Fibroblast of mammary gland (primary cell): ENCODE measurements at regions not wholly inside any gene's neighbourhood (a gene's known extent, or its start where the extent isn't known, plus 50 kb on each side); places are given as distances from the start of the nearest gene placed in this dataset.

Experiments used
- DNase-seq: peaks from one replicate; pipeline ENCODE4 v3.0.0-alpha.2; 2010; ENCODE audit warnings: low read depth
- H3K4me3 ChIP-seq: 2 replicates; pipeline ENCODE4 v1.5.1; 2011; ENCODE audit warnings: low read depth, mild to moderate bottlenecking, low read length, moderate library complexity; ENCODE audit not compliant: control insufficient read depth
- TF ChIP-seq, protein P1 (sequence below): conservative IDR thresholded peaks from 2 replicates; pipeline ENCODE4 v1.5.1; 2011; ENCODE audit warnings: low read depth, low read length, inconsistent platforms; ENCODE audit not compliant: control insufficient read depth, insufficient read depth

DNA sequence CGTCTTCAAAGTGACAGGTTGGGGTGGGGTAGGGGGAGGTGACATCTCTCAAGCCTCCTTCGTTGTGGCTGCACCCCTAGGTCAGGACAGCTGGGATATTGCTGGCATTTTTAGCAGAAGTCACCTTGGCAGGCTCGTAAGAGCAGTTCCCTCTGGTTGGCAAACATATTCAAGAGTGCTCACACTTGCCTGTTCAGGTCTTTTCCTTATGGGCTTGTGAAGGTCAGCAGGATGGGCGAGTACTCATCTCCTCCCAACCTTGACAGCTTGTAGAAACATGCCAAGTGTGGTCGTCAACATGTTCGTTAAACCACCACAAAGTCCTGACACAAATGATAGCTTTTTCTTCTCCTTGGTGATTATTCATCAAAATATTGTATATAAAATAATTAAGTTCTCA lies 113.6 kb downstream of the HDGFL1 start:
- DNase-seq, result no peak
- H3K4me3 ChIP-seq, result no peak overlapping the region
- TF ChIP-seq, protein P1, sequence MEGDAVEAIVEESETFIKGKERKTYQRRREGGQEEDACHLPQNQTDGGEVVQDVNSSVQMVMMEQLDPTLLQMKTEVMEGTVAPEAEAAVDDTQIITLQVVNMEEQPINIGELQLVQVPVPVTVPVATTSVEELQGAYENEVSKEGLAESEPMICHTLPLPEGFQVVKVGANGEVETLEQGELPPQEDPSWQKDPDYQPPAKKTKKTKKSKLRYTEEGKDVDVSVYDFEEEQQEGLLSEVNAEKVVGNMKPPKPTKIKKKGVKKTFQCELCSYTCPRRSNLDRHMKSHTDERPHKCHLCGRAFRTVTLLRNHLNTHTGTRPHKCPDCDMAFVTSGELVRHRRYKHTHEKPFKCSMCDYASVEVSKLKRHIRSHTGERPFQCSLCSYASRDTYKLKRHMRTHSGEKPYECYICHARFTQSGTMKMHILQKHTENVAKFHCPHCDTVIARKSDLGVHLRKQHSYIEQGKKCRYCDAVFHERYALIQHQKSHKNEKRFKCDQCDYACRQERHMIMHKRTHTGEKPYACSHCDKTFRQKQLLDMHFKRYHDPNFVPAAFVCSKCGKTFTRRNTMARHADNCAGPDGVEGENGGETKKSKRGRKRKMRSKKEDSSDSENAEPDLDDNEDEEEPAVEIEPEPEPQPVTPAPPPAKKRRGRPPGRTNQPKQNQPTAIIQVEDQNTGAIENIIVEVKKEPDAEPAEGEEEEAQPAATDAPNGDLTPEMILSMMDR, result no peak

- TF ChIP-seq, protein P1, result no peak
- H3K4me3 ChIP-seq, result no peak overlapping the region
Measured at GRCh38 chr6:22690446-22690845, 121.1 kb downstream of the HDGFL1 start.

GRCh38 chr6:22694092-22694724 lies 124.8 kb downstream of the HDGFL1 start:
- no peak for DNase-seq
- H3K4me3 ChIP-seq, result no peak overlapping the region
- TF ChIP-seq, protein P1, result no peak

More at GRCh38 chr6:22690446-22690845, 121.1 kb downstream of the HDGFL1 start:
- DNase-seq, result no peak

GRCh38 chr6:22696481-22696880 lies 127.1 kb downstream of the HDGFL1 start:
- TF ChIP-seq, protein P1, result no peak
- no peak overlapping the region for H3K4me3 ChIP-seq
- DNase-seq, result no peak

GRCh38 chr6:22697306-22697705 lies 127.9 kb downstream of the HDGFL1 start:
- H3K4me3 ChIP-seq, result no peak overlapping the region
- no peak for DNase-seq
- TF ChIP-seq, protein P1, result no peak

GRCh38 chr6:22699151-22699550 lies 129.8 kb downstream of the HDGFL1 start:
- DNase-seq, result no peak
- TF ChIP-seq, protein P1, result no peak
- no peak overlapping the region for H3K4me3 ChIP-seq

DNA sequence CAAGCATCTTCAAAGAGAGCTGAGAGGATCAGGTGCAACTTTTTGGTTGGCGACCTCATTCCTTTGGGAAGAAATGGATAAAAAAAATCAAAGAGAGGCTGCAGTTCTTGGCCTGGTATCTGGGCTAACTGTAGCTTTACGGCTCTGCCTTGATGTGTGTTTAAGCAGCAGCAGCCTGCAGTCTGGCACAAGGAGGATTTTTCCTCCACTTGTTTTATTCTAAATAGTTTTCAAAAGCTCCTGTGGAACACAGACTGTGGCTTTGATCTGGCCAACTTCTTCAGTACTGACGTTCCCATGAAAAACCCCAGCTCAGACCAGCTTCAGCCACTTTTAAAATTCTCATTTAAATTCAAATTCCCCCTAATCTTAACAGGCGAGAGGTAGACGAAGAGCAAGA lies 137.3 kb downstream of the HDGFL1 start:
- no peak overlapping the region for H3K4me3 ChIP-seq
- TF ChIP-seq, protein P1, result no peak
- DNase-seq, result no peak
